IPS-NIHi7 (cell line): ENCODE measurements at regions not wholly inside any gene's neighbourhood (a gene's known extent, or its start where the extent isn't known, plus 50 kb on each side); places are given as distances from the start of the nearest gene placed in this dataset.
"Not testable (repeated sequence)": the region's sequence is repeated elsewhere in the genome, so short reads cannot be mapped to it uniquely, and the experiment has no call there.

Experiments
- DNase-seq: peaks from one replicate; pipeline ENCODE4 v3.0.0; 2012; ENCODE audit warnings: mixed read lengths; ENCODE audit errors: extremely low spot score

GRCh38 chr12:33323823-33324222 is 115.8 kb downstream of the SYT10 start:
- no peak for DNase-seq

GRCh38 chr12:33322519-33322918 is 117.1 kb downstream of the SYT10 start:
- no peak for DNase-seq

DNA sequence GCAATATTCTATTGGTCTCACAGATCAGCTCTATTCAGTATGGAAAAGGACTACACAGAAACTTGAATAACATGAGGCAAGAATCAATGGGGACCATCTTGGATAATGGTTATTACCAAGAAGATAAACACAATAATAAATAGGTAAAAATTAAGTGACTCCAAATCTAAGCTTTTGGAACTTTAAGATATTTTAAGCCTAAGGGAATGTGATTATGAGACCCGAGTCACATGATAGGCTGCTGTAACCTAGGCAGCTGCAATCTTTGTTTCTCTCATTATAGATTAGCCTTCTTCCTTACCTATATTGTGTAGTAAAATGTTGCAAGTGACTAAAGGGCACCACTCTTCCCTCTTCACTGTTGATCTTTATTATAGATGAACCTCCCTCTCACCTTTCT is 121.9 kb downstream of the SYT10 start:
- no peak for DNase-seq

- no peak for DNase-seq
Measured at GRCh38 chr12:33314223-33314622, 125.4 kb downstream of the SYT10 start.

GRCh38 chr12:33313476-33313875 is 126.1 kb downstream of the SYT10 start:
- no peak for DNase-seq

DNA sequence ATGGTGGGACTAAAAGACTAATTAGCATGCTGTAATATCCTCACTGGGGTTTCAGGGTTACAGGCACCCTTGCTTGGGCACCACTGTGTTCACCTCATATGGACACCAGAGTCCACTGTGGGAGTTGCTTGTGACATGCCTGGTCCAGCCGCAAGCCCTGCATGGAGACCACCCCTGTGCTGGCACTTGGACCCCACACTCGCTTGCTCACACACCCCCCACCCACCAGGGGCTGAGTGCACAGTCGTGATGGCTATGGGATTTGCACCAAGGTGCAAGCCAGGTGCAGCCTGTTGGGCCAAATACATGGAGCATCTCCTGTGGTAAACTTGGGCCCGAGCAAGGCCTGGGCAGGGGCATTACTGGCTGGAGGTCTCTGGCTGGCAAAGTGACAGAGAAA is 129.1 kb downstream of the SYT10 start:
- DNase-seq = no peak

- DNase-seq = no peak
Measured at GRCh38 chr12:33304176-33304575, 135.4 kb downstream of the SYT10 start.

- DNase-seq = no peak
Measured at GRCh38 chr12:33296529-33296928, 143.1 kb downstream of the SYT10 start.

- DNase-seq = no peak
Measured at GRCh38 chr12:33290703-33291102, 148.9 kb downstream of the SYT10 start.

DNA sequence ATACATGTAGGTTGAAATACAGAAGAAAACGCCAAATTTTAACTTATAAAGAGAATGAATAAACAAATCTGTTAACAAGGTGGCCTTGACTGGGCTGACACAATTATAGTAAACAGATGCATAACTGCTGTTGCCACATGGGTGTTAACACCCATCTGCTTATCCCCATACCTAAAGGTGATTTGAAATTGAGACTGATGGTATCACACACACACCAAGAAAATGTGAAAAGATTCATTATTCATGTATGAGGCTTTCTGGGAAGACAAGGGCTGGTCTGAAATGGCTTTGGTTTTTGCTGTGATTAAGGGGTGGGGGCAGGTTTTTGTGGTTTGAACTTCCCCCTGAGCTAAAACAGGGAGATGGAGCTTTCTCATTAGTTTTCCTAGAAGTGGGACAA is 156.6 kb downstream of the SYT10 start:
- DNase-seq = no peak

DNA sequence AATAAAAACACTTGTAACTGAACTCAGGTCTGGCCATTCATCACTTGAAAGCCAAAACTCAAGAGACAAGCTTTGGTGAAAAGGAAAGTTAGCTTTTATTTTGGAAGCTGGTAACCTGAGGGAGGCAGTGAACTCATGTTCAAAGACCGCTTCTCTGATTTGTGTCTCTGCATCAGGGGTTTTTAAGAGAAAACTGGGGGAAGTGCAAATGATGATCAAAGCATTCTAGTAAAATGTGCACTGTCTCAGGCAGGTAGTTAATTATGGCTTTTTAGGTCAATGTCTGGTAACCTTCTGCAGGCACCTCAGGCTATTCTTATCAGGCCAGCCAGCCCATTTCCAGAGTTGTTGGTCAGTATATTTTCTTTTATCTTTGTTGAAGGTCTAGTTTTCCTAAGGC is 162.2 kb downstream of the SYT10 start:
- DNase-seq = no peak

DNA sequence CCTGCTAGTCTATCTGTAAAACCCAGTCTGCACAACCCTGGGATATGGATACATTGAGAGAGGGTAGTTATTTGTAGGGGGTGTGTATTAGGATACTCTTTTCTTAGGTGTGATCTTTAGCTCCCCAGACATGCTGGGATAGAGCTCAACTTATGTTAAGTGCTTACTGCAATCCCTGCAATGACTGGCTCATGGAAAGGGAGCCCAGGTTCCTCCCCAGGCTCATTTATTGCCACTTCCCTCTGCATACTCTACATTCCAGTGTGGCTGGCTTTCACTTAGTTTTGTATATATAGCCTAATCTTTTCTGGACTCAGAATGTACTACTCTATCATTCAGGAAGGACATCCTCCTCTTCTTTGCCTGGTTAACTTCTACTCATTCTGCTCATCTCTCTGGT is 172.0 kb downstream of the SYT10 start:
- DNase-seq = peak; percentile 13

DNA sequence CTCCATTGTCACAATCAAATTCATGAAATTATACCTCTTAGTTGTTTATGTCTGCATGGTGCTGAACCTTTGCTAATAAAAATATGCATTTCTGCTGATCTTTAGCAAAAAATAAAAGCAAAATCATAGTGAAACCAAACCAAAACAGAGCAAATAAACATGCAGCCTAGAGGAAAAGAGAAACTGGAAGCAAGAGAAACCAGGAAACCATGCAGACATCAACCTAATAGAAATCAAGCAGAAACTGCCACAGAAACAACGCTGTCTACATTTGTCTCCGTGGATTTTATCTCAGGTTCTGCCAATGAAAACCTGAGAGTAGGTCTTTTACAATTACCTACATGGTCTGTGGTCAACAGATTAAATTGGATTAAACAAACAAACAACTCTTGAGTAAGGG is 173.7 kb downstream of the SYT10 start:
- DNase-seq = no peak

GRCh38 chr12:33265033-33265731 is 174.4 kb downstream of the SYT10 start:
- DNase-seq = peak; percentile 10

GRCh38 chr12:33253178-33253577 is 186.4 kb downstream of the SYT10 start:
- DNase-seq = no peak

GRCh38 chr12:33251548-33251947 is 188.1 kb downstream of the SYT10 start:
- no peak for DNase-seq

DNA sequence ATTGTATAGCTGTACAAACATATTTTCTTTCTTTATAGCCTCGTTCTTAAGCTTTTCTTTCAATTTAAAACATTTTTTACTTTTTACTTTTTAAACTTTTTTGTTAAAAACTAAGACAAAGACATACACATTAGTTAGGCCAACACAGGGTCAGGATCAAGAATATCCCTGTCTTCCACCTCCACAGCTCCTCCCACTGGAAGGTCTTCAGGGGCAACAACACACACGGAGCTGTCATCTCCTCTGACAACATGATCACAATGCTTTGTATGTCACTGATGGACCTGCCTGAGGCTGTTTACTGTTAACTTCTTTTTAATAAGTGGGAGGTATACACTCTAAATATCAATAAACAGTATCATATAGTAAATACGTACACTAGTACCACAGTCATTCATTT is 191.3 kb downstream of the SYT10 start:
- DNase-seq = no peak

GRCh38 chr12:33247625-33248024 is 192.0 kb downstream of the SYT10 start:
- DNase-seq = no peak

- DNase-seq = no peak
Measured at GRCh38 chr12:33245434-33245833, 194.2 kb downstream of the SYT10 start.

- no peak for DNase-seq
Measured at GRCh38 chr12:33226671-33227070, 212.9 kb downstream of the SYT10 start.

GRCh38 chr12:33223956-33224355 is 215.7 kb downstream of the SYT10 start:
- no peak for DNase-seq

- peak; percentile 13 for DNase-seq
Measured at GRCh38 chr12:33222357-33222756, 217.3 kb downstream of the SYT10 start.

DNA sequence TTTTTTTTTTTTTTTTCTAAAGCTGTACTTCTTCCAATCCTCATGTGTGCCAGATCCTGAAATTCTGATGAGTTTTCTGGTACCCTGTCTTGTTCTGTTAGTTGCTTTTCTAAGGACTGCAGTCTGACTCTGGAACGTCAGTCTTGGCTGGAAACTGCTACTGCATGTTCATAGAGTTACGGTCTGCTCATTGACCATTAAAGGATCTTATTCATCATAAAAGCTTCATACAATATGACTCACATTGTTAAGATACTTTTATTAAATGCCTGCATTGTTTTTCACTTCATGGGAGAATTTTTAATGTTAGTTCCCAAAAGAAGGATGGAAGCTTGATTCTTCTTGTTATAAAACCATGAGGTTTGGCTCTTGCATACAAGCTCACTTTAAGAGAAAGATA is 233.6 kb downstream of the SYT10 start:
- DNase-seq = no peak

- DNase-seq = not testable (repeated sequence)
Measured at GRCh38 chr12:33194389-33194788, 245.2 kb downstream of the SYT10 start.
